H9 (cell line): ENCODE measurements at regions not wholly inside any gene's neighbourhood (a gene's known extent, or its start where the extent isn't known, plus 50 kb on each side); places are given as distances from the start of the nearest gene placed in this dataset.

ENCODE experiments used
- DNase-seq: peaks from one replicate; pipeline ENCODE4 v3.0.0-alpha.2; 2017
- H2AFZ ChIP-seq: one replicate; pipeline ENCODE4 v1.6.1; 2013; ENCODE audit warnings: mild to moderate bottlenecking, low read length, control low read depth, moderate library complexity
- H2AK5ac ChIP-seq: 2 replicates; pipeline ENCODE4 v1.6.1; 2013; ENCODE audit warnings: low read length, control low read depth, mixed read lengths; ENCODE audit not compliant: insufficient read length
- H2BK120ac ChIP-seq: one replicate; pipeline ENCODE4 v1.6.1; 2013; ENCODE audit warnings: low read depth, mild to moderate bottlenecking, low read length, control low read depth, inconsistent platforms; ENCODE audit not compliant: poor library complexity, severe bottlenecking
- H2BK12ac ChIP-seq: 2 replicates; pipeline ENCODE4 v1.6.1; 2013; ENCODE audit warnings: low read length, control low read depth, mixed read lengths, low read depth; ENCODE audit not compliant: insufficient read length
- H2BK15ac ChIP-seq: 2 replicates; pipeline ENCODE4 v1.6.1; 2013; ENCODE audit warnings: low read depth, low read length, control low read depth
- H2BK20ac ChIP-seq: one replicate; pipeline ENCODE4 v1.6.1; 2013; ENCODE audit warnings: low read depth, mild to moderate bottlenecking, low read length, control low read depth, inconsistent platforms; ENCODE audit not compliant: poor library complexity, severe bottlenecking
- H2BK5ac ChIP-seq: 2 replicates; pipeline ENCODE4 v1.6.1; 2013; ENCODE audit warnings: low read length, control low read depth, mixed read lengths; ENCODE audit not compliant: insufficient read length
- H3K14ac ChIP-seq: 2 replicates; pipeline ENCODE4 v1.6.1; 2013; ENCODE audit warnings: low read length, control low read depth; ENCODE audit not compliant: insufficient read depth
- H3K18ac ChIP-seq: 2 replicates; pipeline ENCODE4 v1.6.1; 2013; ENCODE audit warnings: low read depth, mild to moderate bottlenecking, mixed read lengths, low read length, control low read depth; ENCODE audit not compliant: insufficient read length
- H3K23ac ChIP-seq: 2 replicates; pipeline ENCODE4 v1.6.1; 2013; ENCODE audit warnings: low read length, control low read depth, mixed read lengths, low read depth; ENCODE audit not compliant: insufficient read length
- H3K23me2 ChIP-seq: 2 replicates; pipeline ENCODE4 v1.6.1; 2013; ENCODE audit warnings: low read depth, mild to moderate bottlenecking, mixed read lengths, low read length, control low read depth; ENCODE audit not compliant: insufficient read length, poor library complexity, severe bottlenecking
- H3K27ac ChIP-seq: 2 replicates; pipeline ENCODE4 v1.5.1; 2013; ENCODE audit warnings: low read length, control low read depth, mixed read lengths, low read depth; ENCODE audit not compliant: insufficient read length
- H3K27me3 ChIP-seq: 2 replicates; pipeline ENCODE4 v1.6.1; 2013; ENCODE audit warnings: low read length, control low read depth, inconsistent platforms; ENCODE audit not compliant: insufficient read depth
- H3K4ac ChIP-seq: 2 replicates; pipeline ENCODE4 v1.6.1; 2013; ENCODE audit warnings: low read depth, mild to moderate bottlenecking, control low read depth, inconsistent platforms, low read length, moderate library complexity
- H3K4me1 ChIP-seq: 2 replicates; pipeline ENCODE4 v1.6.1; 2013; ENCODE audit warnings: low read length, control low read depth, inconsistent platforms; ENCODE audit not compliant: insufficient read depth
- H3K4me2 ChIP-seq: 2 replicates; pipeline ENCODE4 v1.6.1; 2013; ENCODE audit warnings: low read length, control low read depth, mixed read lengths; ENCODE audit not compliant: insufficient read length, insufficient read depth
- H3K56ac ChIP-seq: 2 replicates; pipeline ENCODE4 v1.6.1; 2013; ENCODE audit warnings: low read depth, mild to moderate bottlenecking, mixed read lengths, low read length, control low read depth; ENCODE audit not compliant: insufficient read length
- H3K79me1 ChIP-seq: 2 replicates; pipeline ENCODE4 v1.6.1; 2013; ENCODE audit warnings: low read depth, mild to moderate bottlenecking, moderate library complexity, low read length, control low read depth, inconsistent platforms; ENCODE audit not compliant: insufficient read depth, poor library complexity, severe bottlenecking
- H3K79me2 ChIP-seq: 2 replicates; pipeline ENCODE4 v1.6.1; 2013; ENCODE audit warnings: low read length, control low read depth, inconsistent platforms; ENCODE audit not compliant: insufficient read depth
- H3K9ac ChIP-seq: 2 replicates; pipeline ENCODE4 v1.6.1; 2013; ENCODE audit warnings: low read length, control low read depth, mixed read lengths; ENCODE audit not compliant: insufficient read length; ENCODE audit errors: extremely low read depth
- H3K9me3 ChIP-seq: one replicate; pipeline ENCODE4 v1.6.1; 2013; ENCODE audit warnings: low read depth, low read length, inconsistent platforms; ENCODE audit not compliant: control insufficient read depth
- H3T11ph ChIP-seq: one replicate; pipeline ENCODE4 v1.6.1; 2013; ENCODE audit warnings: mild to moderate bottlenecking, low read length, control low read depth, inconsistent platforms
- H4K20me1 ChIP-seq: one replicate; pipeline ENCODE4 v1.6.1; 2013; ENCODE audit not compliant: control insufficient read depth, insufficient read length, insufficient read depth
- H4K5ac ChIP-seq: 2 replicates; pipeline ENCODE4 v1.6.1; 2013; ENCODE audit warnings: low read depth, mild to moderate bottlenecking, mixed read lengths, low read length, control low read depth; ENCODE audit not compliant: insufficient read length
- H4K8ac ChIP-seq: replicated peaks from 2 replicates; pipeline ENCODE4 v1.6.1; 2013; ENCODE audit warnings: low read length, control low read depth, mixed read lengths, low read depth; ENCODE audit not compliant: insufficient read length
- H4K91ac ChIP-seq: 2 replicates; pipeline ENCODE4 v1.6.1; 2013; ENCODE audit warnings: low read depth, mild to moderate bottlenecking, moderate library complexity, mixed read lengths, low read length, control low read depth; ENCODE audit not compliant: insufficient read length
- H3K27ac Mint-ChIP-seq, 3 experiments: 2 replicates in 2 of 3; 3 replicates in 1 of 3; pipeline ENCODE4 v1.8.0; 2020 to 2021; ENCODE audit warnings: mixed read lengths in 3 of 3, mild to moderate bottlenecking in 1 of 3, moderate library complexity in 1 of 3
- H3K27me3 Mint-ChIP-seq: 2 replicates; pipeline ENCODE4 v1.8.0; 2021; ENCODE audit warnings: low read depth, mild to moderate bottlenecking, moderate library complexity, mixed read lengths
- H3K36me3 Mint-ChIP-seq, 3 experiments: 2 replicates in 2 of 3; 3 replicates in 1 of 3; pipeline ENCODE4 v1.8.0; 2020 to 2021; ENCODE audit warnings: low read depth in 3 of 3, mixed read lengths in 3 of 3; ENCODE audit not compliant: insufficient read depth in 1 of 3
- H3K4me1 Mint-ChIP-seq, 2 experiments: 2 replicates each; pipeline ENCODE4 v1.8.0; 2020; ENCODE audit warnings: mixed read lengths in 2 of 2
- H3K4me3 Mint-ChIP-seq, 2 experiments: 2 replicates in 1 of 2; 3 replicates in 1 of 2; pipeline ENCODE4 v1.8.0; 2020 to 2021; ENCODE audit warnings: mild to moderate bottlenecking in 2 of 2, mixed read lengths in 2 of 2, moderate library complexity in 1 of 2
- H3K9me3 Mint-ChIP-seq, 2 experiments: 2 replicates in 1 of 2; 3 replicates in 1 of 2; pipeline ENCODE4 v1.8.0; 2020; ENCODE audit warnings: mild to moderate bottlenecking in 2 of 2, mixed read lengths in 2 of 2, moderate library complexity in 1 of 2
- CTCF ChIP-seq: fragments of 200-600 bp; sonication (generic); conservative IDR thresholded peaks from 3 replicates; pipeline ENCODE4 v1.8.0; 2021; ENCODE audit warnings: antibody characterized with exemption, mild to moderate bottlenecking
- WGBS: extraction: QIAGEN DNeasy Blood & Tissue Kit; methylation state at CpG from one replicate; pipeline ENCODE4 v1.1.7; 2013; ENCODE audit warnings: missing lambda C conversion rate, low lambda C conversion rate, mixed read lengths; ENCODE audit not compliant: insufficient read length; ENCODE audit errors: extremely low coverage; 5-methylcytosine and 5-hydroxymethylcytosine counted together

DNA sequence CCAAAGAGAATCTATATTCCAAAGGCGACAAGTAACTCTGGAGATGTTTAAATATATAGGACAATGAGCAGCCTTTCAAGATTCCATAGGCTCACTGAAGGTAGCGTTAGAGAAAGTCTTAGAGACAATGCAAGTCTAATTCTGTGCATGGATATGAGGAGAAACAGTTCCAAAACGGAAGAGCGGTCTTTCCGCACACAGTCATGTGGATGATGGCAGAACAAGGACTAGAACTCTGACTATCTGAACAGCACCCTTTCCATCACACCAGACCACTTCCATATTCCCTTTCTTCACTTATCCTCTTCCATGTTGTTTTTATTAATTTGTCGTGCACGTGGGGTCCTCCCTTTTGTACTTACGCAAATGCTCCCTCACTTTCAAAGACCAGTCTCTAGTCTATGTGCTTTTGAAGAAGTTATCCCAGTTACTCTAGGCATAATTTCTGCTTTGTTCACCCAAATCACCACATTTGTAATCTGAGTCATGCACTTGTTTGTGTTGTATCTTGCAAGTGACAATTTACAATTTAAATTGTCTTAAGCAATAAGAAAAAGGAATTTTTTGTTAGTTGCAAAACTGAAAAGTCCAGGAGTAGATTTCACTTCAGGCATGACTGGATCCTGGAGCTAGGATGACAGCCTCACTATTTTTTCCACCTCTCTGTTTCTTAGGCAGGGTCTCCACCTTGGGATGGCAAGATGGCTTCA is 116.0 kb upstream of the ADRA1B start:
- no peak overlapping the region for H3K14ac ChIP-seq
- no peak overlapping the region for H4K8ac ChIP-seq
- H3K27me3 ChIP-seq, result no peaks in the 10 kb centered on the region
- H4K20me1 ChIP-seq, result no peaks in the 10 kb centered on the region
- H3K36me3 Mint-ChIP-seq, result no peaks in the 10 kb centered on the region
- H3K79me1 ChIP-seq, result no peaks in the 10 kb centered on the region
- no peak overlapping the region for H2AK5ac ChIP-seq
- no peak overlapping the region for H3K4me3 Mint-ChIP-seq
- no peak overlapping the region for H4K5ac ChIP-seq
- no peaks in the 10 kb centered on the region for H3K9me3 ChIP-seq
- no peak for TF ChIP-seq CTCF
- no peak overlapping the region for H3K27ac ChIP-seq
- H2BK5ac ChIP-seq, result no peak overlapping the region
- DNase-seq, result no peak
- H3K79me2 ChIP-seq, result no peaks in the 10 kb centered on the region
- no peaks in the 10 kb centered on the region for H3K4me1 ChIP-seq
- H3K27ac Mint-ChIP-seq, result no peak overlapping the region
- no peak overlapping the region for H3K18ac ChIP-seq
- H2AFZ ChIP-seq, result no peak overlapping the region
- no peak overlapping the region for H2BK12ac ChIP-seq
- H3K23me2 ChIP-seq, result no peaks in the 10 kb centered on the region
- no peak overlapping the region for H3K4me2 ChIP-seq
- 0 out of 4 replicates have a peak, but pooled peaks cover 0 to 8% of the 10 kb centered on the region in 2 experiments for H3K4me1 Mint-ChIP-seq
- H2BK120ac ChIP-seq, result no peak overlapping the region
- no peak overlapping the region for H2BK15ac ChIP-seq
- H4K91ac ChIP-seq, result no peak overlapping the region
- H3K4ac ChIP-seq, result no peak overlapping the region
- H3K27me3 Mint-ChIP-seq, result no peaks in the 10 kb centered on the region; the same call in 1 of the 2 replicates
- no peaks in the 10 kb centered on the region; a peak in 1 of 5 replicates for H3K9me3 Mint-ChIP-seq
- no peak overlapping the region for H3K23ac ChIP-seq
- no CpG with 5 or more reads among the region's 8 CpGs for WGBS
- H2BK20ac ChIP-seq, result no peak overlapping the region
- no peak overlapping the region for H3K9ac ChIP-seq
- no peak overlapping the region for H3T11ph ChIP-seq
- H3K56ac ChIP-seq, result no peak overlapping the region
